IMR-90 (cell line): ENCODE measurements at regions not wholly inside any gene's neighbourhood (a gene's known extent, or its start where the extent isn't known, plus 50 kb on each side); places are given as distances from the start of the nearest gene placed in this dataset.

Experiments used
- BHLHE40 ChIP-seq: fragments of 150-350 bp; IDR thresholded peaks from 2 replicates; pipeline ENCODE4 v1.6.1; 2016; ENCODE audit warnings: mild to moderate bottlenecking, low read depth, low read length
- CTCF ChIP-seq: conservative IDR thresholded peaks from 2 replicates; pipeline ENCODE4 v1.5.1; 2012; ENCODE audit warnings: mild to moderate bottlenecking, low read depth, low read length, improper control_type of control experiment
- MAZ ChIP-seq: IDR thresholded peaks from 2 replicates; pipeline ENCODE4 v1.6.1; 2012; ENCODE audit warnings: low read depth, mild to moderate bottlenecking, low read length, improper control_type of control experiment, moderate library complexity, borderline replicate concordance
- RAD21 ChIP-seq: IDR thresholded peaks from 2 replicates; pipeline ENCODE4 v1.6.1; 2012; ENCODE audit warnings: low read length, improper control_type of control experiment

- TF ChIP-seq CTCF (no peak), RAD21 (no peak), MAZ (no peak), BHLHE40 (no peak)
Measured at GRCh38 chr9:13360188-13360587, 80.7 kb upstream of the MPDZ start.
